Hepatocyte (in vitro differentiated cells): ENCODE measurements at regions not wholly inside any gene's neighbourhood (a gene's known extent, or its start where the extent isn't known, plus 50 kb on each side); places are given as distances from the start of the nearest gene placed in this dataset.

Experiments
- EZH2 ChIP-seq: fragments of 200-600 bp; sonication (generic); IDR thresholded peaks from 2 replicates; pipeline ENCODE4 v1.6.1; 2016; ENCODE audit warnings: antibody characterized with exemption, mild to moderate bottlenecking, borderline replicate concordance
- EZH2phosphoT487 ChIP-seq: fragments of 200-600 bp; sonication (generic); IDR thresholded peaks from one replicate; pipeline ENCODE4 v1.6.1; 2018; ENCODE audit warnings: antibody characterized with exemption, mild to moderate bottlenecking, low read depth, moderate library complexity; ENCODE audit not compliant: unreplicated experiment, severe bottlenecking
- TF ChIP-seq, protein P1 (sequence below): fragments of 200-600 bp; sonication (generic); IDR thresholded peaks from 2 replicates; pipeline ENCODE4 v1.5.1; 2016; ENCODE audit warnings: antibody characterized with exemption, mild to moderate bottlenecking; ENCODE audit not compliant: poor library complexity

DNA sequence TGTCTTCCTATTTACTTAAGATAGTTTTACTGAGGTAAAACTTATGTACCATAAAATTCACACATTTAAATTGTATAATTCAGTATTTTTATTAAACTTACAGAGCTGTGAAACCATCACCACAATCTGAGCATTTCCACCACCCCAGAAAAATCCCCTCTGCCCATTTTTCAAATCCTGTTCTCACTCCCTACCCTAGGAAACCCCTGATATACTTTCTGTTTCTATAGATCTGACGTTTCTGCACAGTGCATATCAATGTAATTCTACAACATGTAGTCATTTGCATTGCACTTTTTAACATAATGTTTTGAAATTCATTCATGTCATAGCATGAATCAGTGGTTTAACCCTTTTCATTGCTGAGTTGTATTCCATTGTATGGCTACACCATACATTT, 96.7 kb upstream of the OPRM1 start:
- TF ChIP-seq, protein P1, sequence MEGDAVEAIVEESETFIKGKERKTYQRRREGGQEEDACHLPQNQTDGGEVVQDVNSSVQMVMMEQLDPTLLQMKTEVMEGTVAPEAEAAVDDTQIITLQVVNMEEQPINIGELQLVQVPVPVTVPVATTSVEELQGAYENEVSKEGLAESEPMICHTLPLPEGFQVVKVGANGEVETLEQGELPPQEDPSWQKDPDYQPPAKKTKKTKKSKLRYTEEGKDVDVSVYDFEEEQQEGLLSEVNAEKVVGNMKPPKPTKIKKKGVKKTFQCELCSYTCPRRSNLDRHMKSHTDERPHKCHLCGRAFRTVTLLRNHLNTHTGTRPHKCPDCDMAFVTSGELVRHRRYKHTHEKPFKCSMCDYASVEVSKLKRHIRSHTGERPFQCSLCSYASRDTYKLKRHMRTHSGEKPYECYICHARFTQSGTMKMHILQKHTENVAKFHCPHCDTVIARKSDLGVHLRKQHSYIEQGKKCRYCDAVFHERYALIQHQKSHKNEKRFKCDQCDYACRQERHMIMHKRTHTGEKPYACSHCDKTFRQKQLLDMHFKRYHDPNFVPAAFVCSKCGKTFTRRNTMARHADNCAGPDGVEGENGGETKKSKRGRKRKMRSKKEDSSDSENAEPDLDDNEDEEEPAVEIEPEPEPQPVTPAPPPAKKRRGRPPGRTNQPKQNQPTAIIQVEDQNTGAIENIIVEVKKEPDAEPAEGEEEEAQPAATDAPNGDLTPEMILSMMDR, result no peak
- TF ChIP-seq EZH2 (no peak), EZH2phosphoT487 (no peak)
